ENCODE measurements at regions not wholly inside any gene's neighbourhood (a gene's known extent, or its start where the extent isn't known, plus 50 kb on each side); places are given as distances from the start of the nearest gene placed in this dataset.

DNA sequence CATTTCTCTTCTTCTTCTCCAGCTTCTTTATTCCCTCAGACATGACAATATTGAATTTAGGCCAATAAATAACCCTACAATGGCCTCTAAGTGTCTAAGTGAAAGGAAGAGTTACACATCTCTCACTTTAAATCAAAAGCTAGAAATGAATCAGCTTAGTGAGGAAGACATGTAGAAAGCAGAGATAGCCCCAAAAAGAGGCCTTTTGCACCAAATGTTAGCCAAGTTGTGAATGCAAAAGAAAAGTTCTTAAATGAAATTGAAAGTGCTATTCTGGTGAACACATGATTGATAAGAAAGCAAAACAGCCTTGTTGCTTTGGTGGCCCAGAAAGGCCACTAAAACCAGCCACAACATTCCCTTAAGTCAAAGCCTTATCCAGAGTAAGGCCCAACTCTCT is 146.2 kb upstream of the HHIP start (continued):
- TF ChIP-seq, protein P1, sequence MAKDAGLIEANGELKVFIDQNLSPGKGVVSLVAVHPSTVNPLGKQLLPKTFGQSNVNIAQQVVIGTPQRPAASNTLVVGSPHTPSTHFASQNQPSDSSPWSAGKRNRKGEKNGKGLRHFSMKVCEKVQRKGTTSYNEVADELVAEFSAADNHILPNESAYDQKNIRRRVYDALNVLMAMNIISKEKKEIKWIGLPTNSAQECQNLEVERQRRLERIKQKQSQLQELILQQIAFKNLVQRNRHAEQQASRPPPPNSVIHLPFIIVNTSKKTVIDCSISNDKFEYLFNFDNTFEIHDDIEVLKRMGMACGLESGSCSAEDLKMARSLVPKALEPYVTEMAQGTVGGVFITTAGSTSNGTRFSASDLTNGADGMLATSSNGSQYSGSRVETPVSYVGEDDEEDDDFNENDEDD (CRISPR knock-in tag; IDR thresholded peaks at IDR 0.05; ENCODE audit: borderline replicate concordance), result no peak
- TF ChIP-seq, protein P2, sequence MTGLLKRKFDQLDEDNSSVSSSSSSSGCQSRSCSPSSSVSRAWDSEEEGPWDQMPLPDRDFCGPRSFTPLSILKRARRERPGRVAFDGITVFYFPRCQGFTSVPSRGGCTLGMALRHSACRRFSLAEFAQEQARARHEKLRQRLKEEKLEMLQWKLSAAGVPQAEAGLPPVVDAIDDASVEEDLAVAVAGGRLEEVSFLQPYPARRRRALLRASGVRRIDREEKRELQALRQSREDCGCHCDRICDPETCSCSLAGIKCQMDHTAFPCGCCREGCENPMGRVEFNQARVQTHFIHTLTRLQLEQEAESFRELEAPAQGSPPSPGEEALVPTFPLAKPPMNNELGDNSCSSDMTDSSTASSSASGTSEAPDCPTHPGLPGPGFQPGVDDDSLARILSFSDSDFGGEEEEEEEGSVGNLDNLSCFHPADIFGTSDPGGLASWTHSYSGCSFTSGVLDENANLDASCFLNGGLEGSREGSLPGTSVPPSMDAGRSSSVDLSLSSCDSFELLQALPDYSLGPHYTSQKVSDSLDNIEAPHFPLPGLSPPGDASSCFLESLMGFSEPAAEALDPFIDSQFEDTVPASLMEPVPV (CRISPR knock-in tag; IDR thresholded peaks at IDR 0.05), result no peak

DNA sequence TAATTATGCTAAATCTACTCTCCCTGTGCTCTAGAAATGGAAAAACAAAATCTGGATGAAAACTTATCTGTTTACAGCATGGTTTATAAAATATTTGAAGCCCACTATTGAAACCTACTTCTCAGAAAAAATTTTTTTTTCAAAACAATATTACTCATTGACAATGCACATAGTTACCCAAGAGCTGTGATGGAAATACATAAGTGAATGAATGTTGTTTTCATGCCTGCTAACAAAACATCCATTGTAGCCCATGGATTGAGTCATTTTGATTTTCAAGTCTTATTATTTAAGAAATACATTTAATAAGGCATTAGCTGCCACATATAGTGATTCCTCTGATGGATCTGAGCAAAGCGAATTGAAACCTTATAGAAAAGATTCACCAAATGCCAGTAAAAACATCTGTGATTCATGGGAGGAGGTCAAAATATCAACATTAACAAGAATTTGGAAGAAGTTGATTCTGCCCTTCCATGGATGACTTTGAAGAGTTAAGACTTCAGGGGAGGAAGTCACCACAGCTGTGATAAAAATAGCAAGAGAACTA is 144.7 kb upstream of the HHIP start:
- CTCF ChIA-PET (ENCODE audit: low intra/inter-chr PET ratio, low total read pairs), result no interaction called here
- H3K4me3 ChIP-seq (replicated peaks in 1 of 3; ENCODE audit: insufficient read depth in 1 of 3, low read depth in 2 of 3, low read length in 3 of 3), result no peak overlapping the region
- H3K4me1 ChIP-seq (ENCODE audit: insufficient read depth, low read length), result no peaks in the 10 kb centered on the region
- no peak for ATAC-seq
- BruUV-seq (replicated peaks), result no TSS peak
- no peaks in the 10 kb centered on the region for H3K79me2 ChIP-seq (ENCODE audit: insufficient read depth, low read length)
- WGBS (ENCODE audit: low lambda C conversion rate), result 0% methylated on average over 1 of the region's 1 CpG
- H3K27ac ChIP-seq (ENCODE audit: extremely low read length, insufficient read depth, low read length), result no peak overlapping the region
- in situ Hi-C loops (cut with HindIII; ENCODE audit: extremely low pct_ligation_motif_present, low pct_unique_long_range_greater_than_20kb) (no loop called here), intact Hi-C loops (cut with micrococcal nuclease; ENCODE audit: unreplicated experiment) (no loop called here)
- H3K36me3 ChIP-seq (replicated peaks in 1 of 2; ENCODE audit: control insufficient read depth in 1 of 2, insufficient read depth in 2 of 2, low read length in 2 of 2), result no peaks in the 10 kb centered on the region
- H3K9me3 ChIP-seq (ENCODE audit: low read length), result no peaks in the 10 kb centered on the region
- FAIRE-seq, result no peak
- H2AFZ ChIP-seq (ENCODE audit: low read length), result no peak overlapping the region
- no peak overlapping the region for H3K4me2 ChIP-seq (ENCODE audit: low read depth, low read length)
- no peaks in the 10 kb centered on the region for H4K20me1 ChIP-seq (ENCODE audit: insufficient read depth, low read length)
- no peak for DNase-seq (ENCODE audit: low spot score)
- H3K9ac ChIP-seq (ENCODE audit: insufficient read depth, low read depth, low read length), result no peak overlapping the region
- H3K27me3 ChIP-seq (ENCODE audit: control insufficient read depth in 1 of 2, insufficient read depth in 2 of 2, low read length in 2 of 2), result no peaks in the 10 kb centered on the region
- POLR2A ChIA-PET, result no interaction called here
- TF ChIP-seq, protein P3, sequence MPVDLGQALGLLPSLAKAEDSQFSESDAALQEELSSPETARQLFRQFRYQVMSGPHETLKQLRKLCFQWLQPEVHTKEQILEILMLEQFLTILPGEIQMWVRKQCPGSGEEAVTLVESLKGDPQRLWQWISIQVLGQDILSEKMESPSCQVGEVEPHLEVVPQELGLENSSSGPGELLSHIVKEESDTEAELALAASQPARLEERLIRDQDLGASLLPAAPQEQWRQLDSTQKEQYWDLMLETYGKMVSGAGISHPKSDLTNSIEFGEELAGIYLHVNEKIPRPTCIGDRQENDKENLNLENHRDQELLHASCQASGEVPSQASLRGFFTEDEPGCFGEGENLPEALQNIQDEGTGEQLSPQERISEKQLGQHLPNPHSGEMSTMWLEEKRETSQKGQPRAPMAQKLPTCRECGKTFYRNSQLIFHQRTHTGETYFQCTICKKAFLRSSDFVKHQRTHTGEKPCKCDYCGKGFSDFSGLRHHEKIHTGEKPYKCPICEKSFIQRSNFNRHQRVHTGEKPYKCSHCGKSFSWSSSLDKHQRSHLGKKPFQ (CRISPR knock-in tag; IDR thresholded peaks at IDR 0.05; ENCODE audit: insufficient replicate concordance), result no peak
- TF ChIP-seq, protein P4, sequence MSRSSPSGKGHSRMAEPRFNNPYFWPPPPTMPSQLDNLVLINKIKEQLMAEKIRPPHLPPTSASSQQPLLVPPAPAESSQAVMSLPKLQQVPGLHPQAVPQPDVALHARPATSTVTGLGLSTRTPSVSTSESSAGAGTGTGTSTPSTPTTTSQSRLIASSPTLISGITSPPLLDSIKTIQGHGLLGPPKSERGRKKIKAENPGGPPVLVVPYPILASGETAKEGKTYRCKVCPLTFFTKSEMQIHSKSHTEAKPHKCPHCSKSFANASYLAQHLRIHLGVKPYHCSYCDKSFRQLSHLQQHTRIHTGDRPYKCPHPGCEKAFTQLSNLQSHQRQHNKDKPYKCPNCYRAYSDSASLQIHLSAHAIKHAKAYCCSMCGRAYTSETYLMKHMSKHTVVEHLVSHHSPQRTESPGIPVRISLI (CRISPR knock-in tag; IDR thresholded peaks at IDR 0.05; ENCODE audit: borderline replicate concordance), result no peak
- TF ChIP-seq, protein P5, sequence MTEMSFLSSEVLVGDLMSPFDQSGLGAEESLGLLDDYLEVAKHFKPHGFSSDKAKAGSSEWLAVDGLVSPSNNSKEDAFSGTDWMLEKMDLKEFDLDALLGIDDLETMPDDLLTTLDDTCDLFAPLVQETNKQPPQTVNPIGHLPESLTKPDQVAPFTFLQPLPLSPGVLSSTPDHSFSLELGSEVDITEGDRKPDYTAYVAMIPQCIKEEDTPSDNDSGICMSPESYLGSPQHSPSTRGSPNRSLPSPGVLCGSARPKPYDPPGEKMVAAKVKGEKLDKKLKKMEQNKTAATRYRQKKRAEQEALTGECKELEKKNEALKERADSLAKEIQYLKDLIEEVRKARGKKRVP (CRISPR knock-in tag; IDR thresholded peaks at IDR 0.05), result no peak
- TF ChIP-seq, protein P6, sequence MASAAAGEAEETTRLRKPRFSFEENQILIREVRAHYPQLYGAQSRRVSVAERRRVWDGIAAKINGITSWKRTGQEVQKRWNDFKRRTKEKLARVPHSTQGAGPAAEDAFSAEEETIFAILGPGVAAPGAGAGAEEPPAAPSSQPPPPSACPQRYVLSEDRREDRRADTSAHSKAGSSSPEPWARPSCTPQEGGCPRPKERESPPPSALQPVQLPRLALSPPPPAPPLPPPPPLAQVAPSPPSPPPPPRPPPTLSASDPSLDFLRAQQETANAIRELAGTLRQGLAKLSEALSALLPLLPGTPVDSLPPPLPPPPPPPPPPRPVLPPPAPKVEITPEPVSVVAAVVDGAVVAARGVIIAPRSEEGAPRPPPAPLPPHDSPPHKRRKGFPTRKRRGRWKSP (CRISPR knock-in tag; IDR thresholded peaks at IDR 0.05), result no peak
- TF ChIP-seq GATAD2A (CRISPR knock-in tag; IDR thresholded peaks at IDR 0.05), result no peak
- TF ChIP-seq TRIM24 (CRISPR knock-in tag; IDR thresholded peaks at IDR 0.05), result no peak
- TF ChIP-seq ZNF530 (CRISPR knock-in tag; IDR thresholded peaks at IDR 0.05; ENCODE audit: low read depth), result no peak
- TF ChIP-seq NFIC (IDR thresholded peaks at IDR 0.05; ENCODE audit: low read length), result no peak
- no peak for TF ChIP-seq PRMT3 (CRISPR knock-in tag; IDR thresholded peaks at IDR 0.05; ENCODE audit: borderline replicate concordance, low read depth)
- TF ChIP-seq ZNF598 (CRISPR knock-in tag; IDR thresholded peaks at IDR 0.05; ENCODE audit: borderline replicate concordance), result no peak
- TF ChIP-seq, protein P7, sequence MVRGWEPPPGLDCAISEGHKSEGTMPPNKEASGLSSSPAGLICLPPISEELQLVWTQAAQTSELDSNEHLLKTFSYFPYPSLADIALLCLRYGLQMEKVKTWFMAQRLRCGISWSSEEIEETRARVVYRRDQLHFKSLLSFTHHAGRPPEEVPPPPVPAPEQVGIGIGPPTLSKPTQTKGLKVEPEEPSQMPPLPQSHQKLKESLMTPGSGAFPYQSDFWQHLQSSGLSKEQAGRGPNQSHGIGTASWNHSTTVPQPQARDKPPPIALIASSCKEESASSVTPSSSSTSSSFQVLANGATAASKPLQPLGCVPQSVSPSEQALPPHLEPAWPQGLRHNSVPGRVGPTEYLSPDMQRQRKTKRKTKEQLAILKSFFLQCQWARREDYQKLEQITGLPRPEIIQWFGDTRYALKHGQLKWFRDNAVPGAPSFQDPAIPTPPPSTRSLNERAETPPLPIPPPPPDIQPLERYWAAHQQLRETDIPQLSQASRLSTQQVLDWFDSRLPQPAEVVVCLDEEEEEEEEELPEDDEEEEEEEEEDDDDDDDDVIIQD (CRISPR knock-in tag; IDR thresholded peaks at IDR 0.05; ENCODE audit: low read depth), result no peak
